Tibial nerve (tissue), 4 donors: ENCODE measurements at regions not wholly inside any gene's neighbourhood (a gene's known extent, or its start where the extent isn't known, plus 50 kb on each side); places are given as distances from the start of the nearest gene placed in this dataset.

Experiments
- DNase-seq, 2 donors: peaks; one replicate each; pipeline ENCODE4 v3.0.0-alpha.2; 2019; ENCODE audit warnings: low spot score in 2 of 2
- H3K27ac ChIP-seq, 4 donors: fragments of 200-600 bp; sonication (generic) in 3 of 4; one replicate each; pipeline ENCODE4 v1.5.1; 2017 to 2019; ENCODE audit warnings: mild to moderate bottlenecking in 1 of 4
- H3K27me3 ChIP-seq, 2 donors: fragments of 200-600 bp; sonication (generic) in 1 of 2; one replicate each; pipeline versions ENCODE4 v1.5.1 to v1.6.0; 2017 to 2019
- H3K36me3 ChIP-seq, 3 donors: fragments of 200-600 bp; sonication (generic); one replicate each; pipeline ENCODE4 v1.5.1; 2018 to 2019
- H3K4me1 ChIP-seq, 4 donors: fragments of 200-600 bp; sonication (generic) in 3 of 4; one replicate each; pipeline ENCODE4 v1.5.1; 2017 to 2019
- H3K4me3 ChIP-seq, 4 donors: fragments of 200-600 bp; sonication (generic) in 3 of 4; one replicate each; pipeline ENCODE4 v1.5.1; 2017 to 2019; ENCODE audit warnings: mild to moderate bottlenecking in 1 of 4, moderate library complexity in 1 of 4
- H3K9me3 ChIP-seq, 4 donors: fragments of 200-600 bp; sonication (generic) in 3 of 4; one replicate each; pipeline ENCODE4 v1.5.1; 2017 to 2019
- CTCF ChIP-seq, 5 experiments: fragments of 200-600 bp in 3 of 5; fragments of 450-650 bp in 2 of 5; sonication (generic) in 3 of 5; IDR thresholded peaks; one replicate each; pipeline ENCODE4 v1.5.1; 2016 to 2019; ENCODE audit warnings: antibody characterized with exemption in 5 of 5, mild to moderate bottlenecking in 3 of 5, moderate library complexity in 2 of 5
- EP300 ChIP-seq, 2 donors: sonication (generic); formaldehyde crosslinking; IDR thresholded peaks; one replicate each; pipeline ENCODE4 v1.6.1; 2017; ENCODE audit warnings: antibody characterized with exemption in 2 of 2, mild to moderate bottlenecking in 1 of 2
- POLR2A ChIP-seq, 2 donors: fragments of 450-650 bp; IDR thresholded peaks; one replicate each; pipeline ENCODE4 v1.6.1; 2017; ENCODE audit warnings: antibody characterized with exemption in 2 of 2, mild to moderate bottlenecking in 2 of 2, moderate library complexity in 2 of 2
- WGBS, 2 donors: methylation state at CpG; one replicate each; pipeline ENCODE4 v1.1.5; 2018; 5-methylcytosine and 5-hydroxymethylcytosine counted together

- Histone ChIP-seq H3K4me3 (no peak overlapping the region), H3K4me1 (no peaks in the 10 kb centered on the region), H3K9me3 (peaks cover 0 to 7% (median 2%) of the 10 kb centered on the region in 4 donors), H3K27ac (no peak overlapping the region), H3K27me3 (no peaks in the 10 kb centered on the region), H3K36me3 (no peaks in the 10 kb centered on the region)
- no peak for DNase-seq
- TF ChIP-seq CTCF (IDR thresholded peaks at IDR 0.05) (no peak), EP300 (IDR thresholded peaks at IDR 0.05) (no peak), POLR2A (IDR thresholded peaks at IDR 0.05) (no peak)
- 62 to 64% methylated on average over 3 of the region's 3 CpGs for WGBS, 2 donors
These were observed 894.4 kb downstream of the SORCS3 start for GRCh38 chr10:105535478-105535877.

- Histone ChIP-seq H3K27me3 (no peaks in the 10 kb centered on the region), H3K27ac (no peak overlapping the region), H3K4me3 (no peak overlapping the region), H3K36me3 (no peaks in the 10 kb centered on the region), H3K4me1 (no peaks in the 10 kb centered on the region), H3K9me3 (peaks cover 0 to 7% (median 2%) of the 10 kb centered on the region in 4 donors)
- DNase-seq = no peak
- 23 to 44% methylated on average over 1 of the region's 1 CpG for WGBS, 2 donors
- no peak for TF ChIP-seq CTCF (IDR thresholded peaks at IDR 0.05)
- TF ChIP-seq POLR2A (IDR thresholded peaks at IDR 0.05) = no peak
- TF ChIP-seq EP300 (IDR thresholded peaks at IDR 0.05) = no peak
These were observed 893.0 kb downstream of the SORCS3 start for GRCh38 chr10:105534086-105534485.

DNA sequence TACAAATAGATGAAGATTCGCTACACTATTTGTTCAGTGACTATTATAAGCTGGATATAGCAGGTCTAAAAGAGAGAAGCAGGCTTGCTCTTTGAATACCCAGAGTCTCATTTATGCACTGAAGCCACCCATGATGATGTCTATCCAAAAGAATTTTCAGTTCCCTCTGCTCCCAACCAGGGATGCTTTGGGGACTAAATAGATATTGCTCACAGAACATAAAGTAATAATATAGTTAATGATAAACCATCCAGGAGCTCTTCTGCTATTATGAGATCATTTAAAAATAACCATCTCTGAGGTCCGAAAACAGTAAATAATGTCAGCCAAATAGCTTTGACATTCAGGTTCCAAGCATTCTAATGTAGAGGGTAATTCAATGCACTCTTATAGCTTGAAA lies 875.4 kb downstream of the SORCS3 start:
- H3K27me3 ChIP-seq = no peaks in the 10 kb centered on the region
- H3K36me3 ChIP-seq = no peaks in the 10 kb centered on the region
- no peak overlapping the region for H3K27ac ChIP-seq
- WGBS, 2 donors = 87 to 88% methylated on average over 2 of the region's 2 CpGs
- H3K9me3 ChIP-seq = no peaks in the 10 kb centered on the region
- no peak for TF ChIP-seq POLR2A (IDR thresholded peaks at IDR 0.05)
- TF ChIP-seq EP300 (IDR thresholded peaks at IDR 0.05) = no peak
- no peak for TF ChIP-seq CTCF (IDR thresholded peaks at IDR 0.05)
- H3K4me1 ChIP-seq = no peaks in the 10 kb centered on the region
- no peak for DNase-seq
- H3K4me3 ChIP-seq = no peak overlapping the region

GRCh38 chr10:105514106-105514505 lies 873.0 kb downstream of the SORCS3 start:
- Histone ChIP-seq H3K4me1 (no peaks in the 10 kb centered on the region), H3K27ac (no peak overlapping the region), H3K36me3 (no peaks in the 10 kb centered on the region), H3K4me3 (no peak overlapping the region), H3K27me3 (no peaks in the 10 kb centered on the region), H3K9me3 (no peaks in the 10 kb centered on the region)
- 83 to 87% methylated on average over 7 of the region's 7 CpGs for WGBS, 2 donors
- TF ChIP-seq EP300 (IDR thresholded peaks at IDR 0.05) = no peak
- no peak for TF ChIP-seq POLR2A (IDR thresholded peaks at IDR 0.05)
- no peak for TF ChIP-seq CTCF (IDR thresholded peaks at IDR 0.05)
- no peak for DNase-seq

- Histone ChIP-seq H3K4me1 (no peaks in the 10 kb centered on the region), H3K27me3 (no peaks in the 10 kb centered on the region), H3K27ac (no peak overlapping the region), H3K4me3 (no peak overlapping the region), H3K9me3 (no peaks in the 10 kb centered on the region), H3K36me3 (no peaks in the 10 kb centered on the region)
- no peak for DNase-seq
- WGBS, 2 donors = 69% methylated on average over 3 of the region's 3 CpGs
- TF ChIP-seq POLR2A (IDR thresholded peaks at IDR 0.05) (no peak), CTCF (IDR thresholded peaks at IDR 0.05) (no peak), EP300 (IDR thresholded peaks at IDR 0.05) (no peak)
These were observed 868.4 kb downstream of the SORCS3 start for GRCh38 chr10:105509517-105509916.
